Fibroblast of lung (primary cell): ENCODE measurements at regions not wholly inside any gene's neighbourhood (a gene's known extent, or its start where the extent isn't known, plus 50 kb on each side); places are given as distances from the start of the nearest gene placed in this dataset.

Experiments
- CTCF ChIP-seq, 2 donors: IDR thresholded peaks in 1 of 2; conservative IDR thresholded peaks in 1 of 2; 1 replicate in 1 of 2; 2 replicates in 1 of 2; pipeline ENCODE4 v1.5.1; 2011 to 2012; ENCODE audit warnings: low read length in 2 of 2, control low read depth in 1 of 2, inconsistent platforms in 1 of 2, low read depth in 1 of 2, mild to moderate bottlenecking in 1 of 2
- EZH2 ChIP-seq: IDR thresholded peaks from 2 replicates; pipeline ENCODE4 v1.5.1; 2012; ENCODE audit warnings: low read length, control low read depth, mild to moderate bottlenecking; ENCODE audit errors: missing control alignments

- TF ChIP-seq CTCF (conservative IDR thresholded peaks at IDR 0.05 in 1 of 2, IDR thresholded peaks at IDR 0.05 in 1 of 2; ENCODE audit: low read depth in 1 of 2, low read length in 2 of 2) (no peak), EZH2 (no peak)
Measured at GRCh38 chr16:86363057-86363490, 147.3 kb upstream of the FOXF1 start.
